ENCODE measurements at regions not wholly inside any gene's neighbourhood (a gene's known extent, or its start where the extent isn't known, plus 50 kb on each side); places are given as distances from the start of the nearest gene placed in this dataset.

GRCh38 chr14:85154714-85155113 lies 375.2 kb upstream of the FLRT2 start:
- TF ChIP-seq CTCF (IDR thresholded peaks at IDR 0.05) (no peak), POLR2A (IDR thresholded peaks at IDR 0.05) (no peak)
